H1 (cell line): ENCODE measurements at regions not wholly inside any gene's neighbourhood (a gene's known extent, or its start where the extent isn't known, plus 50 kb on each side); places are given as distances from the start of the nearest gene placed in this dataset.
A peak's percentile ranks its signal among the peaks of the same experiment; 100 is the strongest.

Experiments used
- CREB1 ChIP-seq: IDR thresholded peaks from 2 replicates; pipeline ENCODE4 v1.6.1; 2012; ENCODE audit warnings: inconsistent platforms
- CTBP2 ChIP-seq: IDR thresholded peaks from 2 replicates; pipeline ENCODE4 v1.7.0; 2011; ENCODE audit warnings: borderline replicate concordance, mild to moderate bottlenecking, moderate library complexity, mixed read lengths, low read length; ENCODE audit not compliant: insufficient read depth, insufficient read length

DNA sequence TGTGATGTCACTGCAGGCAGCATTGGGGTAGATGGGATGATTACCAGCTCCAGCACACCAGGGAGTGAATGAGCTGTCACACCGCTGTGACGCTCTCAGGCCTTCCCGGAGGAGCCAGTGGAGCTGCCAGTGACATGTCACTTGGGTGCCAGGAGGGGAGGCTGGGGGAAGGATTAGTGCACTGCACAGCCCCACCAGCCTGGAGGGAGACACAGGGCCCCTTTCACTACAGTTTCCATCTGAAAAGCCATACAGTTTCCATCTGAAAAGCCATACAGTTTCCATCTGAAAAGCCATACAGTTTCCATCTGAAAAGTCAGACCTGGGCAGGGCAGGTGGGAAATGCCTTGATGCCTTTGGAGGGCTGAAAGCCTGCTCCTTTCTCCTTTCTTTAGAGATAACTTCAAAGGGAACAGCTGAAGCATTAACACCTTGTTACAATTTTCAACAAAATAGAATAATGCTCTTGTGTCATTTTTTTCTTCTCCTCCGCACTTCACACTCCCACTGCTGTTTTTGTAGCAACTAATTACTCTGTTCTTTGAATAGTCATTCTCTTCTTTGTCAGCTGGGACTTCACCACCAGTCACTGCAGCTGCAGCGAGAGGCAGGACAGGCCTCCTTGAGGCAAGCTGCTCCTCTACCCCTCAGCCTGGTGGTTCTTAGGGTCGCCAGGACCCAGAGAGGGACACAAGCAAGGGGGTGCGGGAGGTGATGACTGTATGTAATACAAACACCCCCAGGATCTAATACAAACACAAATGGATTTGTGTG, 256.9 kb upstream of the RGS6 start (continued):
- TF ChIP-seq CTBP2: peak; percentile 24
- peak; percentile 69; the same call in 1 of the 2 replicates for TF ChIP-seq CREB1
